ENCODE measurements at regions not wholly inside any gene's neighbourhood (a gene's known extent, or its start where the extent isn't known, plus 50 kb on each side); places are given as distances from the start of the nearest gene placed in this dataset.
"Not testable (repeated sequence)": the region's sequence is repeated elsewhere in the genome, so short reads cannot be mapped to it uniquely, and the experiment has no call there.

GRCh38 chr7:13603661-13604060 is 385.8 kb downstream of the ETV1 start:
- FAIRE-seq, result no peak
- DNase-seq (ENCODE audit: insufficient read length, low spot score), result no peak

- DNase-seq (ENCODE audit: insufficient read length, low spot score) (no peak), FAIRE-seq (no peak)
Measured at GRCh38 chr7:13604178-13604577, 385.3 kb downstream of the ETV1 start.

GRCh38 chr7:13610372-13610771 is 379.1 kb downstream of the ETV1 start:
- DNase-seq (ENCODE audit: insufficient read length, low spot score) (no peak), FAIRE-seq (no peak)

GRCh38 chr7:13615679-13616078 is 373.8 kb downstream of the ETV1 start:
- no peak for DNase-seq (ENCODE audit: insufficient read length, low spot score)
- FAIRE-seq, result no peak

GRCh38 chr7:13627455-13627854 is 362.0 kb downstream of the ETV1 start:
- FAIRE-seq (no peak), DNase-seq (ENCODE audit: insufficient read length, low spot score) (no peak)

- DNase-seq (ENCODE audit: insufficient read length, low spot score), result peak; percentile 2
- no peak for FAIRE-seq
Measured at GRCh38 chr7:13628239-13629001, 361.0 kb downstream of the ETV1 start.

- DNase-seq (ENCODE audit: insufficient read length, low spot score); FAIRE-seq: not testable (repeated sequence)
Measured at GRCh38 chr7:13631207-13632049, 358.0 kb downstream of the ETV1 start.

GRCh38 chr7:13633857-13634256 is 355.6 kb downstream of the ETV1 start:
- no peak for FAIRE-seq
- no peak for DNase-seq (ENCODE audit: insufficient read length, low spot score)

GRCh38 chr7:13639396-13639795 is 350.1 kb downstream of the ETV1 start:
- FAIRE-seq (no peak), DNase-seq (ENCODE audit: insufficient read length, low spot score) (no peak)

- no peak for FAIRE-seq
- peak; percentile 10 for DNase-seq (ENCODE audit: insufficient read length, low spot score)
Measured at GRCh38 chr7:13641714-13642113, 347.8 kb downstream of the ETV1 start.

GRCh38 chr7:13651167-13651566 is 338.3 kb downstream of the ETV1 start:
- FAIRE-seq (no peak), DNase-seq (ENCODE audit: insufficient read length, low spot score) (no peak)

- FAIRE-seq, result no peak
- DNase-seq (ENCODE audit: insufficient read length, low spot score), result no peak
Measured at GRCh38 chr7:13656330-13656729, 333.1 kb downstream of the ETV1 start.

- no peak for FAIRE-seq
- no peak for DNase-seq (ENCODE audit: insufficient read length, low spot score)
Measured at GRCh38 chr7:13673290-13673689, 316.2 kb downstream of the ETV1 start.

GRCh38 chr7:13682626-13683025 is 306.8 kb downstream of the ETV1 start:
- DNase-seq (ENCODE audit: insufficient read length, low spot score), result no peak
- FAIRE-seq, result no peak

GRCh38 chr7:13687500-13687899 is 302.0 kb downstream of the ETV1 start:
- DNase-seq (ENCODE audit: insufficient read length, low spot score) (no peak), FAIRE-seq (no peak)

GRCh38 chr7:13692548-13692947 is 296.9 kb downstream of the ETV1 start:
- DNase-seq (ENCODE audit: insufficient read length, low spot score) (no peak), FAIRE-seq (no peak)

GRCh38 chr7:13702251-13702650 is 287.2 kb downstream of the ETV1 start:
- DNase-seq (ENCODE audit: insufficient read length, low spot score) (no peak), FAIRE-seq (no peak)

- DNase-seq (ENCODE audit: insufficient read length, low spot score), result no peak
- no peak for FAIRE-seq
Measured at GRCh38 chr7:13708670-13709069, 280.8 kb downstream of the ETV1 start.

GRCh38 chr7:13713092-13713491 is 276.4 kb downstream of the ETV1 start:
- FAIRE-seq (no peak), DNase-seq (ENCODE audit: insufficient read length, low spot score) (no peak)

GRCh38 chr7:13715534-13715933 is 273.9 kb downstream of the ETV1 start:
- FAIRE-seq (no peak), DNase-seq (ENCODE audit: insufficient read length, low spot score) (no peak)

- no peak for FAIRE-seq
Measured at GRCh38 chr7:13717031-13717430, 272.4 kb downstream of the ETV1 start.

More at GRCh38 chr7:13717031-13717430, 272.4 kb downstream of the ETV1 start:
- DNase-seq (ENCODE audit: insufficient read length, low spot score), result no peak

Measured in HTR-8/SVneo (cell line).